ENCODE measurements at regions not wholly inside any gene's neighbourhood (a gene's known extent, or its start where the extent isn't known, plus 50 kb on each side); places are given as distances from the start of the nearest gene placed in this dataset.

DNA sequence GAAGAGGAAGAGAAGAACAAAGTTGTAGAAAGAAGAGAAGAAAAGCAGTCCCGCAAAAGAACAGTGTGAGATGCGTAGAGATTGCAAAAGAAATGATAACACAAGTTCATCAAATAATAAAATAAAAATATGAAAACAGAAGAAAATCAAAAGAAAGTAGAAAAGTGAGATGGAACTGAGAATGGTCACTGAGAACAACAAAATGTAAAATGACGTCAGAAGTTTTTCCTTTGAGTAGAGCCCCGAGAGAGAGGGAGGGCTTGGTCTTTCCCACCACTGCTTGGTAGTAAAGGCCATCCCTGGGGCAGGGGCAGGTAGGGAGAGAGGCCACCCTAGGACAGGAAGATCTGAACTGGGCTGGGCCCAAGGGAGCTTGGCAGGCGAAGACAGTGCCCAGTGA, 533.7 kb downstream of the QKI start:
- TF ChIP-seq ZFP3 (CRISPR knock-in tag; IDR thresholded peaks at IDR 0.05) (no peak), POU6F1 (CRISPR knock-in tag; IDR thresholded peaks at IDR 0.05; ENCODE audit: borderline replicate concordance, low read depth) (no peak), TCF4 (CRISPR knock-in tag; IDR thresholded peaks at IDR 0.05; ENCODE audit: borderline replicate concordance) (no peak), BACH2 (CRISPR knock-in tag; IDR thresholded peaks at IDR 0.05; ENCODE audit: borderline replicate concordance) (no peak), PPARA (CRISPR knock-in tag; IDR thresholded peaks at IDR 0.05; ENCODE audit: borderline replicate concordance) (no peak), CREB5 (CRISPR knock-in tag; IDR thresholded peaks at IDR 0.05; ENCODE audit: low read depth) (no peak), ZFP30 (CRISPR knock-in tag; IDR thresholded peaks at IDR 0.05) (no peak), ZC3H10 (CRISPR knock-in tag; IDR thresholded peaks at IDR 0.05) (no peak), ZNF70 (CRISPR knock-in tag; IDR thresholded peaks at IDR 0.05) (no peak), CSDC2 (CRISPR knock-in tag; IDR thresholded peaks at IDR 0.05) (no peak), RARB (CRISPR knock-in tag; IDR thresholded peaks at IDR 0.05) (no peak)
- TF ChIP-seq, protein P1, sequence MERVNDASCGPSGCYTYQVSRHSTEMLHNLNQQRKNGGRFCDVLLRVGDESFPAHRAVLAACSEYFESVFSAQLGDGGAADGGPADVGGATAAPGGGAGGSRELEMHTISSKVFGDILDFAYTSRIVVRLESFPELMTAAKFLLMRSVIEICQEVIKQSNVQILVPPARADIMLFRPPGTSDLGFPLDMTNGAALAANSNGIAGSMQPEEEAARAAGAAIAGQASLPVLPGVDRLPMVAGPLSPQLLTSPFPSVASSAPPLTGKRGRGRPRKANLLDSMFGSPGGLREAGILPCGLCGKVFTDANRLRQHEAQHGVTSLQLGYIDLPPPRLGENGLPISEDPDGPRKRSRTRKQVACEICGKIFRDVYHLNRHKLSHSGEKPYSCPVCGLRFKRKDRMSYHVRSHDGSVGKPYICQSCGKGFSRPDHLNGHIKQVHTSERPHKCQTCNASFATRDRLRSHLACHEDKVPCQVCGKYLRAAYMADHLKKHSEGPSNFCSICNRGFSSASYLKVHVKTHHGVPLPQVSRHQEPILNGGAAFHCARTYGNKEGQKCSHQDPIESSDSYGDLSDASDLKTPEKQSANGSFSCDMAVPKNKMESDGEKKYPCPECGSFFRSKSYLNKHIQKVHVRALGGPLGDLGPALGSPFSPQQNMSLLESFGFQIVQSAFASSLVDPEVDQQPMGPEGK (CRISPR knock-in tag; IDR thresholded peaks at IDR 0.05; ENCODE audit: borderline replicate concordance) = no peak

Data from SK-N-SH treated with all-trans-retinoic acid at 6 μM for 48 hours (cell line).